ENCODE measurements at regions not wholly inside any gene's neighbourhood (a gene's known extent, or its start where the extent isn't known, plus 50 kb on each side); places are given as distances from the start of the nearest gene placed in this dataset.

- TF ChIP-seq CTCF (IDR thresholded peaks at IDR 0.05) = no peak
- TF ChIP-seq POLR2A (IDR thresholded peaks at IDR 0.05) = no peak
These were observed 131.8 kb downstream of the ABCC12 start for GRCh38 chr16:48024042-48024441.
